ENCODE measurements at regions not wholly inside any gene's neighbourhood (a gene's known extent, or its start where the extent isn't known, plus 50 kb on each side); places are given as distances from the start of the nearest gene placed in this dataset.

GRCh38 chr18:57287766-57288165, 64.6 kb upstream of the ST8SIA3 start:
- H3K9me3 Mint-ChIP-seq (ENCODE audit: low read depth, unreplicated experiment) = peaks cover 4% of the 10 kb centered on the region
- H3K4me1 Mint-ChIP-seq (ENCODE audit: low read depth, unreplicated experiment) = peaks cover 10% of the 10 kb centered on the region
- intact Hi-C loops (cut with micrococcal nuclease; ENCODE audit: unreplicated experiment) = no loop called here
- no peaks in the 10 kb centered on the region for H3K36me3 Mint-ChIP-seq (ENCODE audit: insufficient read depth, unreplicated experiment)
- H3K4me3 Mint-ChIP-seq (ENCODE audit: low read depth, unreplicated experiment) = no peak overlapping the region
- H3K27me3 Mint-ChIP-seq (ENCODE audit: unreplicated experiment) = no peaks in the 10 kb centered on the region
- DNase-seq = no peak
- H3K27ac Mint-ChIP-seq (ENCODE audit: unreplicated experiment) = no peak overlapping the region
- CTCF ChIA-PET = no interaction called here
- no TSS peak for BruUV-seq (replicated peaks)
- no peak for TF ChIP-seq CTCF (IDR thresholded peaks at IDR 0.05; ENCODE audit: unreplicated experiment)

DNA sequence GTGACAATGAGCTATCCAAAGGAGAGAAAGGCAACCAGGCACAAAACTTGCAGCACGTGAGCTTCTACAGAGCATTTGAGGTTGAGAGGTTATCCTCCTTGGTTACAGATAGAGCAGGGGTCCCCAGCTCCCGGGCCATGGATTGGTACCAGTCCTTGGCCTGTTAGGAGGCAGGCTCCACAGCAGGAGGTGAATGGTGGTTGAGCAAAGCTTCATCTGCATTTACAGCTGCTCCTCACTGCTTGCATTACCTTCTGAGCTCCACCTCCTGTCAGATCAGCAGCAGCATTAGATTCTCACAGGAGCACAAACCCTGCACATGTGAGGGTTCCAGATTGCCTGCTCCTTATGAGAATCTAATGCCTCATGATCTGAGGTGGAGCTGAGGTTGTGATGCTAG, 57.8 kb upstream of the ST8SIA3 start:
- no peaks in the 10 kb centered on the region for H3K36me3 Mint-ChIP-seq (ENCODE audit: insufficient read depth, unreplicated experiment)
- peaks cover under 1% of the 10 kb centered on the region for H3K9me3 Mint-ChIP-seq (ENCODE audit: low read depth, unreplicated experiment)
- no peak overlapping the region for H3K4me3 Mint-ChIP-seq (ENCODE audit: low read depth, unreplicated experiment)
- TF ChIP-seq CTCF (IDR thresholded peaks at IDR 0.05; ENCODE audit: unreplicated experiment) = no peak
- no peaks in the 10 kb centered on the region for H3K4me1 Mint-ChIP-seq (ENCODE audit: low read depth, unreplicated experiment)
- no peaks in the 10 kb centered on the region for H3K27me3 Mint-ChIP-seq (ENCODE audit: unreplicated experiment)
- H3K27ac Mint-ChIP-seq (ENCODE audit: unreplicated experiment) = no peak overlapping the region
- BruUV-seq (replicated peaks) = no TSS peak
- CTCF ChIA-PET = interaction anchor here (0.5 kb wide), 1 partner anchor 132 kb away, joined by 3 read pairs; no protein-coding TSS in a partner anchor
- intact Hi-C loops (cut with micrococcal nuclease; ENCODE audit: unreplicated experiment) = no loop called here
- no peak for DNase-seq

DNA sequence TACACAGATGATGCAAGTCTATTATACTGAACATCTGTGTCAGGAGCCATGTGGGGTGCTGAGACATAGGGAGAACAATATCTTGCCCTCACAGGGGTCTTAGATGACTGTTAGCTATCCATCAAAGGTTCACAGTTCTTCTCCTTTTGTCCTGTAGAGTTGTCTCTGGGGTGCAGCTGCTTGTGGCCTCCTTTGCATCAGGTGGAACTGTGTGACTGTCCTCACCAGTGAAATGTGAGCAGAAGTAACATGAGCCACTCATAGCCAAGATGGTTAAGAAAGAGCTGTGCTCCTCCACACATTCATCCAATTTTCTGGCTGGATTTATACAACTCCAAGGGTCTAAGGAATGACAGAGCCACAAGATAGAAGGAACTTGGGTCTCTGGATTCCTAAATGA, 56.0 kb upstream of the ST8SIA3 start:
- Mint-ChIP-seq H3K4me1 (ENCODE audit: low read depth, unreplicated experiment) (no peaks in the 10 kb centered on the region), H3K27me3 (ENCODE audit: unreplicated experiment) (no peaks in the 10 kb centered on the region), H3K4me3 (ENCODE audit: low read depth, unreplicated experiment) (no peak overlapping the region), H3K9me3 (ENCODE audit: low read depth, unreplicated experiment) (no peaks in the 10 kb centered on the region), H3K27ac (ENCODE audit: unreplicated experiment) (no peak overlapping the region), H3K36me3 (ENCODE audit: insufficient read depth, unreplicated experiment) (no peaks in the 10 kb centered on the region)
- intact Hi-C loops (cut with micrococcal nuclease; ENCODE audit: unreplicated experiment) = no loop called here
- no peak for DNase-seq
- BruUV-seq (replicated peaks) = no TSS peak
- no peak for TF ChIP-seq CTCF (IDR thresholded peaks at IDR 0.05; ENCODE audit: unreplicated experiment)
- CTCF ChIA-PET = no interaction called here

GRCh38 chr18:57297306-57297705, 55.1 kb upstream of the ST8SIA3 start:
- TF ChIP-seq CTCF (IDR thresholded peaks at IDR 0.05; ENCODE audit: unreplicated experiment) = no peak
- H3K27ac Mint-ChIP-seq (ENCODE audit: unreplicated experiment) = no peak overlapping the region
- intact Hi-C loops (cut with micrococcal nuclease; ENCODE audit: unreplicated experiment) = no loop called here
- CTCF ChIA-PET = no interaction called here
- no peak for DNase-seq
- H3K27me3 Mint-ChIP-seq (ENCODE audit: unreplicated experiment) = no peaks in the 10 kb centered on the region
- H3K4me3 Mint-ChIP-seq (ENCODE audit: low read depth, unreplicated experiment) = no peak overlapping the region
- BruUV-seq (replicated peaks) = no TSS peak
- H3K36me3 Mint-ChIP-seq (ENCODE audit: insufficient read depth, unreplicated experiment) = no peaks in the 10 kb centered on the region
- H3K4me1 Mint-ChIP-seq (ENCODE audit: low read depth, unreplicated experiment) = no peaks in the 10 kb centered on the region
- no peaks in the 10 kb centered on the region for H3K9me3 Mint-ChIP-seq (ENCODE audit: low read depth, unreplicated experiment)

DNA sequence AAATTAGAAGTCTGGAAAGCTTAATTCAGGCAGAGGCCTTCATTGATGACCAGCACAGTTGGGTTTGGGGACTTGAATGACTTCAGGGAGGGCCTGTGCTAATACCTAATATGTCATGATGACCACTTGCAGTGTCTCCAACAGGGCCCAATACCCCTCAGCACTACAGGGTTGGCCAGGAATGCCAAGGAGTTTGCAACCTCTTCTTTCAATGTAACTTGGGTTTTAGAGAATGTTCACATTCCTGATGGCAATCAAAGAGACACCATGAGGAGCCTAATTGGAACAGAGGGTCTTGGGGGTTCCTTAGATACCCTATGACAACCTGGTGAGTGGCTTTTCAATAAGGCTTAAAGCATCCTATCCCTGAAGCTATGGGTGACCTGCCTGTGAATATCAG, 52.4 kb upstream of the ST8SIA3 start:
- no TSS peak for BruUV-seq (replicated peaks)
- CTCF ChIA-PET = no interaction called here
- Mint-ChIP-seq H3K4me1 (ENCODE audit: low read depth, unreplicated experiment) (no peaks in the 10 kb centered on the region), H3K4me3 (ENCODE audit: low read depth, unreplicated experiment) (no peak overlapping the region), H3K27me3 (ENCODE audit: unreplicated experiment) (no peaks in the 10 kb centered on the region), H3K27ac (ENCODE audit: unreplicated experiment) (no peak overlapping the region), H3K36me3 (ENCODE audit: insufficient read depth, unreplicated experiment) (no peaks in the 10 kb centered on the region), H3K9me3 (ENCODE audit: low read depth, unreplicated experiment) (no peaks in the 10 kb centered on the region)
- intact Hi-C loops (cut with micrococcal nuclease; ENCODE audit: unreplicated experiment) = no loop called here
- DNase-seq = no peak
- no peak for TF ChIP-seq CTCF (IDR thresholded peaks at IDR 0.05; ENCODE audit: unreplicated experiment)

All from Calu3 (cell line).